SKM-1 (cell line): ENCODE measurements at regions not wholly inside any gene's neighbourhood (a gene's known extent, or its start where the extent isn't known, plus 50 kb on each side); places are given as distances from the start of the nearest gene placed in this dataset.

ENCODE experiments used
- DNase-seq: peaks from one replicate; lab custom pipeline; 2025; ENCODE audit not compliant: unreplicated experiment; lab: John Stamatoyannopoulos, UW

- no peak for DNase-seq
These were observed 322.3 kb downstream of the GBE1 start for GRCh38 chr3:81439108-81439507.

GRCh38 chr3:81437683-81438082 is 323.8 kb downstream of the GBE1 start:
- DNase-seq: no peak

GRCh38 chr3:81436182-81436581 is 325.3 kb downstream of the GBE1 start:
- no peak for DNase-seq

GRCh38 chr3:81435050-81435449 is 326.4 kb downstream of the GBE1 start:
- no peak for DNase-seq

GRCh38 chr3:81434161-81434560 is 327.3 kb downstream of the GBE1 start:
- no peak for DNase-seq

GRCh38 chr3:81433675-81434074 is 327.8 kb downstream of the GBE1 start:
- no peak for DNase-seq

- DNase-seq: no peak
These were observed 329.0 kb downstream of the GBE1 start for GRCh38 chr3:81432456-81432855.

- no peak for DNase-seq
These were observed 334.4 kb downstream of the GBE1 start for GRCh38 chr3:81426826-81427577.

GRCh38 chr3:81425198-81425868 is 336.1 kb downstream of the GBE1 start:
- DNase-seq: no peak

- DNase-seq: no peak
These were observed 342.2 kb downstream of the GBE1 start for GRCh38 chr3:81419228-81419627.

GRCh38 chr3:81416812-81417211 is 344.6 kb downstream of the GBE1 start:
- no peak for DNase-seq

GRCh38 chr3:81406318-81406717 is 355.1 kb downstream of the GBE1 start:
- DNase-seq: no peak

GRCh38 chr3:81395739-81396513 is 365.5 kb downstream of the GBE1 start:
- DNase-seq: no peak

- no peak for DNase-seq
These were observed 366.6 kb downstream of the GBE1 start for GRCh38 chr3:81394651-81395524.

GRCh38 chr3:81393251-81393650 is 368.2 kb downstream of the GBE1 start:
- no peak for DNase-seq

- DNase-seq: no peak
These were observed 370.6 kb downstream of the GBE1 start for GRCh38 chr3:81390796-81391195.

GRCh38 chr3:81388191-81388590 is 373.3 kb downstream of the GBE1 start:
- DNase-seq: no peak

GRCh38 chr3:81382470-81382869 is 379.0 kb downstream of the GBE1 start:
- DNase-seq: no peak

- DNase-seq: no peak
These were observed 381.2 kb downstream of the GBE1 start for GRCh38 chr3:81380234-81380633.

GRCh38 chr3:81378552-81379293 is 382.7 kb downstream of the GBE1 start:
- no peak for DNase-seq
